Spleen (tissue), 11 donors: ENCODE measurements at regions not wholly inside any gene's neighbourhood (a gene's known extent, or its start where the extent isn't known, plus 50 kb on each side); places are given as distances from the start of the nearest gene placed in this dataset.

Experiments used
- DNase-seq: peaks from one replicate; pipeline ENCODE4 v3.0.0-alpha.2; 2020
- H3K27ac ChIP-seq, 8 donors: fragments of 200-600 bp; sonication (generic) in 7 of 8; 1 replicate in 4 of 8; 2 replicates in 4 of 8; pipeline versions ENCODE4 v1.5.0 to v1.8.0; 2016 to 2021; ENCODE audit warnings: inconsistent platforms in 4 of 8, mild to moderate bottlenecking in 4 of 8, moderate library complexity in 1 of 8
- H3K27me3 ChIP-seq, 7 donors: fragments of 200-600 bp; sonication (generic) in 6 of 7; replicated peaks in 1 of 7; 1 replicate in 4 of 7; 2 replicates in 3 of 7; pipeline versions ENCODE4 v1.5.0 to v1.8.0; 2016 to 2021; ENCODE audit warnings: inconsistent platforms in 3 of 7, mild to moderate bottlenecking in 1 of 7
- H3K36me3 ChIP-seq, 6 donors: fragments of 200-600 bp; sonication (generic) in 5 of 6; 1 replicate in 4 of 6; 2 replicates in 2 of 6; pipeline versions ENCODE4 v1.5.0 to v1.8.0; 2016 to 2021; ENCODE audit warnings: inconsistent platforms in 2 of 6
- H3K4me1 ChIP-seq, 6 donors: fragments of 200-600 bp; sonication (generic) in 5 of 6; 1 replicate in 3 of 6; 2 replicates in 3 of 6; pipeline versions ENCODE4 v1.5.0 to v1.8.0; 2016 to 2021; ENCODE audit warnings: inconsistent platforms in 3 of 6
- H3K4me3 ChIP-seq, 8 donors: fragments of 200-600 bp; sonication (generic) in 7 of 8; 1 replicate in 4 of 8; 2 replicates in 4 of 8; pipeline versions ENCODE4 v1.5.0 to v1.8.0; 2016 to 2021; ENCODE audit warnings: inconsistent platforms in 4 of 8, mild to moderate bottlenecking in 4 of 8, moderate library complexity in 2 of 8
- H3K9me3 ChIP-seq, 8 donors: fragments of 200-600 bp; sonication (generic) in 7 of 8; 1 replicate in 4 of 8; 2 replicates in 4 of 8; pipeline versions ENCODE4 v1.5.0 to v1.8.0; 2016 to 2021; ENCODE audit warnings: inconsistent platforms in 4 of 8
- CTCF ChIP-seq, 11 experiments: fragments of 200-600 bp in 7 of 11; fragments of 450-650 bp in 4 of 11; sonication (generic) in 4 of 11; IDR thresholded peaks in 8 of 11; conservative IDR thresholded peaks in 3 of 11; 1 replicate in 7 of 11; 2 replicates in 4 of 11; pipeline versions ENCODE4 v1.4.0 to v1.8.0; 2016 to 2021; ENCODE audit warnings: antibody characterized with exemption in 11 of 11, inconsistent platforms in 4 of 11, mild to moderate bottlenecking in 1 of 11
- POLR2A ChIP-seq, 3 donors: fragments of 450-650 bp; IDR thresholded peaks; one replicate each; pipeline ENCODE4 v1.5.1; 2017; ENCODE audit warnings: antibody characterized with exemption in 3 of 3, mild to moderate bottlenecking in 1 of 3
- POLR2AphosphoS5 ChIP-seq, 3 donors: sonication (generic); formaldehyde crosslinking; IDR thresholded peaks; one replicate each; pipeline ENCODE4 v1.5.1; 2017; ENCODE audit warnings: antibody characterized with exemption in 3 of 3
- WGBS, 5 donors: extraction: QIAGEN DNeasy Blood & Tissue Kit in 3 of 5; methylation state at CpG; one replicate each; pipeline versions ENCODE4 v1.1.5 to v1.1.7; 2013 to 2018; 5-methylcytosine and 5-hydroxymethylcytosine counted together
- intact Hi-C: fragments of 100-400 bp; cut with DNase I; formaldehyde crosslinking; loops from one replicate; pipeline ENCODE4 v1.15.0; 2023; ENCODE audit warnings: low total_unique reads
- donor health status: healthy with polysubstance abuse.
- donor health status: DM: no; HTN: no; CAD: no; lungs with moderate emphysema.
- donor health status: DM: no; HTN: no; CAD: no.
- donor health status: Bipolar disorder and iron deficiency.
- donor health status: healthy.
- donor health status: DM: no; HTN: no; CAD: no.
- donor health status: DM: yes; HTN: yes; CAD: no.

- H3K27ac ChIP-seq, result no peak overlapping the region
- 88 to 98% (median 96%) methylated on average over 2 of the region's 2 CpGs for WGBS, 5 donors
- DNase-seq, result no peak
- no peaks in the 10 kb centered on the region for H3K36me3 ChIP-seq
- intact Hi-C loops, result no loop called here
- no peak for TF ChIP-seq CTCF (IDR thresholded peaks at IDR 0.05 in 8 of 11, conservative IDR thresholded peaks at IDR 0.05 in 3 of 11)
- TF ChIP-seq POLR2A (IDR thresholded peaks at IDR 0.05), result no peak
- no peak for TF ChIP-seq POLR2AphosphoS5 (IDR thresholded peaks at IDR 0.05)
- no peaks in the 10 kb centered on the region for H3K27me3 ChIP-seq
- H3K4me3 ChIP-seq, result no peak overlapping the region
- H3K9me3 ChIP-seq, result no peaks in the 10 kb centered on the region
- peaks cover 0 to 4% (median 2%) of the 10 kb centered on the region in 6 donors for H3K4me1 ChIP-seq
Observed at GRCh38 chr6:27121640-27122039, 125.9 kb upstream of the PRSS16 start.

GRCh38 chr6:27124252-27124657 is 123.2 kb upstream of the PRSS16 start:
- WGBS, 5 donors, result 82 to 92% (median 86%) methylated on average over 4 of the region's 4 CpGs
- no peak overlapping the region for H3K4me3 ChIP-seq
- H3K36me3 ChIP-seq, result no peaks in the 10 kb centered on the region
- TF ChIP-seq CTCF (IDR thresholded peaks at IDR 0.05 in 8 of 11, conservative IDR thresholded peaks at IDR 0.05 in 3 of 11) (no peak), POLR2A (IDR thresholded peaks at IDR 0.05) (no peak), POLR2AphosphoS5 (IDR thresholded peaks at IDR 0.05) (no peak)
- intact Hi-C loops, result no loop called here
- H3K4me1 ChIP-seq, result peaks cover 0 to 22% (median 8%) of the 10 kb centered on the region in 6 donors
- DNase-seq, result no peak
- no peak overlapping the region for H3K27ac ChIP-seq
- no peaks in the 10 kb centered on the region for H3K27me3 ChIP-seq
- H3K9me3 ChIP-seq, result no peaks in the 10 kb centered on the region

- intact Hi-C loops, result loop anchor here (5.0 kb wide), 1 partner anchor 36 kb away; no protein-coding TSS in a partner anchor
Observed at GRCh38 chr6:27126046-27126814, 121.3 kb upstream of the PRSS16 start.

More at GRCh38 chr6:27126046-27126814, 121.3 kb upstream of the PRSS16 start:
- peak overlapping the region in 4 of 8 donors; percentile 11 to 57 (median 26) for H3K4me3 ChIP-seq
- 93 to 98% (median 94%) methylated on average over 6 of the region's 6 CpGs for WGBS, 5 donors
- TF ChIP-seq POLR2AphosphoS5 (IDR thresholded peaks at IDR 0.05), result no peak
- no peak for TF ChIP-seq CTCF (IDR thresholded peaks at IDR 0.05 in 8 of 11, conservative IDR thresholded peaks at IDR 0.05 in 3 of 11)
- no peak for TF ChIP-seq POLR2A (IDR thresholded peaks at IDR 0.05)
- H3K9me3 ChIP-seq, result no peaks in the 10 kb centered on the region
- H3K4me1 ChIP-seq, result peaks cover 0 to 35% (median 18%) of the 10 kb centered on the region in 6 donors
- H3K36me3 ChIP-seq, result no peaks in the 10 kb centered on the region
- no peak for DNase-seq
- H3K27ac ChIP-seq, result peak overlapping the region in 7 of 8 donors; percentile 37 to 85 (median 78)
- H3K27me3 ChIP-seq, result no peaks in the 10 kb centered on the region
